Muscle of back (tissue), 3 donors: ENCODE measurements at regions not wholly inside any gene's neighbourhood (a gene's known extent, or its start where the extent isn't known, plus 50 kb on each side); places are given as distances from the start of the nearest gene placed in this dataset.
"Not testable (repeated sequence)": the region's sequence is repeated elsewhere in the genome, so short reads cannot be mapped to it uniquely, and the experiment has no call there.

Source experiments
- DNase-seq, 3 donors: peaks; one replicate each; pipeline versions ENCODE4 v3.0.0 to v3.0.0-alpha.2; 2013

DNA sequence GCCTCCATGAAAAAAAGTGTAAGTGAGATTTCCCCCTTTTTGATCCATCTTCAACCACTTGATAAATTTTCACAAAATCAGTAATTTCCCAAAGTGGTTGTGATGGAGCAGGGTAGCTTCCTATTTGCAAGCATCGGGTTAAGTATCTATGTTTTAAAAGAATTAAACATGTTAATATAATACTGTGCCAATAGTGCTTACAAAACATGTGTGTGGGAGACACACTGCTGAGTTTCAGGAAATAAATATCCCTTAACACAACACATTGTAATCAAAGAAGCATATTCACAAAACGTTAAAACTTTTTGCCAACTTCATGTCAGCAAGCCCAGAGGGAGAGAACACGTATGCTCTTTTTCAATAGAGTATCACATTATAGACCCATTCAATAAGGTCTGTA lies 526.9 kb downstream of the TTLL7 start:
- peak in 1 of 3 donors; percentile 28 for DNase-seq

DNA sequence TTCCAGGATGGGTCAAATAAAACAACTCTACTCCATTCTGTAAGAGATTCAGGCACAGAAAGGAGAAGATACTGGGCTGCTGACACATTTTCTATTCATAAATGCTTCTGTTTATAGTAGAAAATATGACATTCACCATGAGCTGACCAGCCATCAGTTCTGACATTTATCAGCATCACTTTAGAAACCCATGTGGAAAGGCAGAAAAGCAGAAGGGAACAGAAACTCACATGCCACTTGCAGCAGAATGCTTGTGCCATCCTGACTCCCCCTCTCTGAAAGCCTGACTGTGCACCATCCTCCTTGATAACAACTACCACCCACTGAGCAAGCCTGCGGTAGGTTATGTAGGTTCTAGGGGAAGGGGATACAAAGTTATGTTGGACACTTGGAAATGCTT lies 527.7 kb downstream of the TTLL7 start:
- not testable (repeated sequence) for DNase-seq

DNA sequence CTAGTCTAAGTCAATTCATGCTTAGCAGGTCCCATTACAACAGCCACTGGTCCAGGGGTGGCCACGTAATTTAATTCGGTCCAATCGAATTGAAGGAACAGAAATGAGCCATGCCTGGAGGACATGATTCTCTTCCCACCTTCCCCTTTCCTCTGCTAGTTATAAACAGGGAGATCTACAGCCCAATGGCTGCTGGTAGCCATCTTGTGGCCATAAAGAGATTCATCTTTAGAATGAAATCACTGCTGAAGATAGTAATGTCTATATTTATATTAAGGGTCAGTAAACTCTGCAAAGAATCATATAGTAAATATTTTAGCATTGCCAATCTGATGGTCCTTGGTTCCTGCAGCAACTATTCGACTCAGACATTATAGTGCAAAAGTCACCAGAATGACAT lies 530.6 kb downstream of the TTLL7 start:
- DNase-seq: not testable (repeated sequence)

DNA sequence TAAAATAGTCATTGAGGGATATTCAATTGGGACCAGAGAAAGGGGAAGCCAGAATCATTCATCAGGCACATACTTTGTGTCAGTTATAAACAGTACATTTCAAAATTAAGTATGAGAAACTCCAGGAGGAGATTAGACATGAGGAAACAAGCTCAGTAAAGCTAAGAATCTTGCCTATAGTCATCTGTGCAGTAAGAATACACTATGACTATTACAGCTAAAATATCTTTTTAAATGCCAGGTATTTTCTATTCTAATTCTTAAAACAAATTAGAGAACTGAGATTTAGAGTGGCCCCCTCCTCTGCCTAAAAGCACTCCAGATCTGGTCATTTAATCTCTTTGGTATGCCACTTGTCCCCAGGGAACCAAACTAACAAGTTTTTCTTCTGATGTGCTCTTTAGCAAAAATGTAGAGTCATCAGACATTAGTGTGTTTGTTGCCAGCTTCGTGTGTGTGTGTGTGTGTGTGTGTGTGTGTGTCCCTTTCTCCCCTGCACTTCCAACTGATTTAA lies 541.1 kb downstream of the TTLL7 start:
- DNase-seq: not testable (repeated sequence)

DNA sequence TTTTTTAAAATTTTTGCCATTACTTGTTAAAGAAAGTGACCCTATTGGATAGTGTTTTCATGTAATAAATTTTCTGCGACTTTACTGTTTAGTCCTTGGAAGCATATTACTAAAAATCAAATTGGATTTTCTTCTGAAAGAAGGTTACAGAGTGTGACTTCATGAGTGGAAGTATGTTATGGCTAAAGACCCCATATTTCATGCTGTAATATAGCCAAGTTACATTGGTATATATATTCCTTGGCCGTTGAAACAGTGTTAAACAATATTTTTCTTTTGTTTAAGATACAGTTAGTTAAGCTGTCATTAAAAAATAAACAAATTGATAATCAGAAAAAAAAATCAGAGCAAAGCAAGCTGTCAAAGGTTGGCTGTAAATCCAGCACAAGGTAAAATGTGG lies 541.7 kb downstream of the TTLL7 start:
- DNase-seq: not testable (repeated sequence)

DNA sequence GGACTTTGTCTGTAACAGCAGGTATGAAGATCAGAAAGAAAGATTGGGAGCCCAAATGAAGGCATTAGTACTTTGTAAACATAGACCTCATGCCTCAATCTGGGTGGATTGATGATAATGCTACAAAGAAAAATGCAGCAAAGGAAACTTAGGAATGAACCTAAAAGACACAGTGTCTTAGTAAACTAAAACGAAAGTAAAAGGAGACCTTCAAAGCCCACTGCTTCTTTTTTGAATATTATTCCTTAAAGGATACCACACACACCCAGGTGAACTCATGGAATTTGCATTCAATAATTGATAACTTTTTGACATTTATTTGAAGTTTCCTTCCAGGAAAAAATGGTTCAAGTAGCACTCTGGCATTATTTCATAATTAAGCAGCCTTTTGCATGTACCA lies 543.2 kb downstream of the TTLL7 start:
- not testable (repeated sequence) for DNase-seq

DNA sequence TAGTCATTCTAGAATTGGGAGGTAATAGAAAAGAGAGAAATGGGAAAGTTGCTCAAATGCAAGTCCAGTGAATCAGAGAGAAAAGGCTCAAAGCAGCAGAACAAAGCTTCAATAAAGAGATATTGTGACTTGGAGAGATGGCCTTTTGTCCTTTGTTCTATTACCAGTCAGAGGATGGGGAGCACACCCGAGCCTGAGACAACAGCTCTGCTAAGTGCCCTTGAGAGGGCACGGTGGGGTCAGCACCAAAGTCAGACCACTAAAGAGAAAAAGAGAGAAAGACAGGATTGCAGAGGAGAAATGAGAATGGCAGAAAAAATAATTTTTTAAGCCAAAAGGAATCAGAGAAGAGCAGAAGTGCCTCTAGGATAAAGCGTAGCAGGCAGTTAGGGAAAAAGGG lies 553.1 kb downstream of the TTLL7 start:
- not testable (repeated sequence) for DNase-seq

DNA sequence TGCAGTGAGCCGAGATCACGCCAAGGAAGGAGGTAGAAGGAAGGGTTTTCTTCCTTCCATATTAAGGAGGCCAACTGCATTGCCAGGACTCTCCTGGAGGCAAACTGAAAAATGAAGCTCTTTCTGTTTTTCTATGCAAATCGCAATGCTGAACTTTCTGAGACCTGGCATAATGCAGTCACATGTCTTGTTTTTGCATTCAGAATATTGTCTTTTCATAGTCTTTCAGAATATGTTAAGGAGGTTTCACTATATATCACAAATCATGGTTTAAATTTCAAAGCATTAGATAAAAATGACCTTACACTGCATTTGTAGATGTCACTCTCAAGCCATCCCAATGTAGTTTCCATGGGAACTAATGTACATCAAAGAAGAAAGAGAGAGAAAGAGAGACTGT lies 556.5 kb downstream of the TTLL7 start:
- DNase-seq: not testable (repeated sequence)

DNA sequence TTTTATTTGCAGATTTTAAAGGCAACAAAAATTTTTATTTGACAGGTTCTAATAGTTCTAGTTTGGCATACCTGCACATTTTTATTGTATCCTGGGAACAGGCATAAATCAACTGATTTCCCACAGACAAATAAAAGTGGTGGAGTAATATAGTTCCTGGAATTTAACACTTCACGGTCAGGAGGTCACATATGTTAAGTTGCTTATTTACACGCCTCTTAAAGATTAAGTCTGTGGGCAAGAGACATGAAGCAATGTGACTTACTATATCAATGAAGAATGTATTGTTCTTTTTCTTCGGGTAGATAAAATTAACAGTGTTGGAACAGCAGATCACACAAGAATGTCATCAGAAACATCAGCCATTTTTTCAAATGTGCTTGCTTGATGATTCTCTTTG lies 558.3 kb downstream of the TTLL7 start:
- DNase-seq: peak in 1 of 3 donors; percentile 63

DNA sequence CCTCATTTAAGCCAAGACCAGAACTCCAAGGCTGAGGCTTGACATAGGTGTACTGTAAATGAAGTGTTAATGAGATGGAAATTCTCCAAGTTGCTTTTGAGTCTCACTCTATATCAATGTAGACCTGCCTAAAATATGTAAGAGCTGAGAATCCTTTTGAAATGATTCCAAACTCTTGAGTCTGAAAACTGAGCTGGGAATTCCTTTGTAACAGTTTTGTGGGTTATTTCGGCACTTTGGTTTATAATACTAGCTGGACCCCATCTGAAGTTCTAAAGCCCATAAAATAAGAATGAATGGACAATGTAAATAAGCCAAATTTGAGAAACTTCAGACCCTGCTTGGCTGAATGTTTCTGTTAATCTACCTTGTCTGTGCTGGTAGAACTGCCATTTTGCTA lies 558.9 kb downstream of the TTLL7 start:
- DNase-seq: not testable (repeated sequence)

DNA sequence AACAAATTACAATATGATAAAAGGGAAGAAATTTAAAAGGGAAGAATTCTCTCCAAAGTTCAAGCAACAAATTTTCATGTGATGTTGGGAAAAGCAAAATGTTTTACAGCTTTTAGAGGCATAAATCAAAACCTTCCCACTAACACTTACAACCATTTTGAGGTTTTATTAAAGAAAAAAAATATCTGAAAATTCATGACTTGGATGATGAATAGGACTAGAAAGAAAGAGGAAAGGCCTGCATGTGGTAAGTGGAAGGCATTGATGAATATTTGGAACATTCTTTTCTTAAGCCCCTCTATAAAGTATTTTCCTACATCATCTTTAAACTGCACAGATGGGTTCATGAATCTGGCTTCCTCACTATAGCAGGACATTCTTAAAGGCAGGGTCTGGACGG lies 560.6 kb downstream of the TTLL7 start:
- not testable (repeated sequence) for DNase-seq

DNA sequence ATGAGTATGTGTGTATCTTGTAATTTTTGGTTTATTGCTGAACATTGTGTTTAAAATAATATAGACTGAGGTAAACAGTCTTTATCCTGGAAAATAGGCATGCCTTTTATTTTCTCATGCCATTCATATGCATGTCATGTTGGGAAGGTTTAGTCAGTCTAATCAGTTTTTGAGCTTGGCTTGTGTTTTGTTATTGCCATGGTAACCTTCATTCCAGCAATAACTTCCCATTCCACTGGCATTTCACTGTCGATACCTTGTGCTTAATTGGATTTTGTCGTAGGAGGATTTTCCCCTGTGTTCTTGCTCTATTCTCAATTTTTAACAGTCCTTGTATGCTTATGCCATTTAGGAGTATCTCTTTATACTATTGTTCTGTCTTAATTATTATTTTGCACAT lies 563.6 kb downstream of the TTLL7 start:
- DNase-seq: not testable (repeated sequence)

DNA sequence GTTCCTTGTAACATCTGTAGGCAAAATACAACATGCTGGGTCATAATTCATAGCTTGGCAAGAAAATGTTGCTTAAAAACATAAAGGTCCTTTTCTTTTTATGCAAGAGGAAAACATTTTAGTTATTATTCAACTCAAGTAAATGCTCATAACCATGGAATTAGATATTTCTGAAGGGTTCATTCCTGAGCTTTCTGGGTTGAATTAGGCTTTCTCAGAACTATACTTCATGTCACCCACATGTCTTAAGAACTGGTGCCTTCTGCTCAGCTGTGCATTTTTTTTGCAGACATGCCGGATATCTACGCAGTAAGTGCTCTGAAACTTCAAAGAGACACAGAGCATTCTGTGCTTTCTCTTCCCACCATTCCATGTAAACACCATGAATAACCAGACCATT lies 571.4 kb downstream of the TTLL7 start:
- not testable (repeated sequence) for DNase-seq

DNA sequence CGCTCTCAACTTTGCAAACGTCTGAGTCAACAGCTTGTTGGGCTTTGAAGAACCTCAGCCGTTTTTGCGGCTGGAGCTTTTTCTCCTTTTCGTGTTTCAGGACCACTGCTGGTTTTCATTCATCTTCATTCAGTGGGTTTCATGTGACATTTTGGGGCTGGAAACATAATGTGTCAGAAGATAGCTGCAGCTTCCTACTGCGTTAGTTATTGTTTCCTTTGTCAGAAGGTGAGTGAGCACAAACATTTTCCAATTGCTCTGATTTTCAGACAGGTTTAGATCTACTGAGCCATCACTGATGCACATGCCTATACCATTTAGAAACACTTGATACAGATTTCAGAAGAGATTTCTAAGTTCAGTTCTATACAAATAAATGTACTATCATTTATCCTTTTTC lies 575.5 kb downstream of the TTLL7 start:
- DNase-seq: not testable (repeated sequence)

DNA sequence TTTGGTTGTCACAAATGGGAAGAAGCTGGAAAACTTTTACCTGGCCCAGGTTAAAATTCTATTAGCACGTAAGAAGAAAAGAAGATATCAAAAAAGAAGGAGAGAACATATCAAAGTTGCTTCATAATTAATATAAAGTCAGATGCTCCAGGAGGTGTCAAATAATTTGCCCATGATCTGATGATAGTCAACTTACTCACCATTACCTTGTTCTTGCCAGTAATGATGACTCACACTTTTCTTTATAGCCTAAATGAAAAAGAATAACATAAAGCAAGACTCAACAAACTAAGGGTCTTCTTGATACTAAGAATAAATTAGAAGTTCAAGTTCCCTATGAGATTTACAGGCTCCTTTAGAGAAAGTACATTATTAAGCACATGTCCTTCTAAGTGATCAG lies 580.4 kb downstream of the TTLL7 start:
- DNase-seq: no peak

DNA sequence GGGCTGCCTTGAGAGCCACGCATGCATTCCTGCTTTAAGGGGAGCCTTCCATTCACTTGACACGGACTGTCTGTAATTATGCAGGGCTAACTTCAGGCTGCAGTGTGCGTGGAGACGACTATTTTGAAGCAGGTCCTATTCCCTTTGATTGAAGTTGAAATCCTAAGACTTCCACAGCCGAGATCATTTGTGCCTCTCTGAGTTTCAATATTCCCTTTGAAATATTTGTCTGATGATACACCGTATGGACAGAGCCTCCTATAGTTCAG lies 585.2 kb downstream of the TTLL7 start:
- DNase-seq: not testable (repeated sequence)

DNA sequence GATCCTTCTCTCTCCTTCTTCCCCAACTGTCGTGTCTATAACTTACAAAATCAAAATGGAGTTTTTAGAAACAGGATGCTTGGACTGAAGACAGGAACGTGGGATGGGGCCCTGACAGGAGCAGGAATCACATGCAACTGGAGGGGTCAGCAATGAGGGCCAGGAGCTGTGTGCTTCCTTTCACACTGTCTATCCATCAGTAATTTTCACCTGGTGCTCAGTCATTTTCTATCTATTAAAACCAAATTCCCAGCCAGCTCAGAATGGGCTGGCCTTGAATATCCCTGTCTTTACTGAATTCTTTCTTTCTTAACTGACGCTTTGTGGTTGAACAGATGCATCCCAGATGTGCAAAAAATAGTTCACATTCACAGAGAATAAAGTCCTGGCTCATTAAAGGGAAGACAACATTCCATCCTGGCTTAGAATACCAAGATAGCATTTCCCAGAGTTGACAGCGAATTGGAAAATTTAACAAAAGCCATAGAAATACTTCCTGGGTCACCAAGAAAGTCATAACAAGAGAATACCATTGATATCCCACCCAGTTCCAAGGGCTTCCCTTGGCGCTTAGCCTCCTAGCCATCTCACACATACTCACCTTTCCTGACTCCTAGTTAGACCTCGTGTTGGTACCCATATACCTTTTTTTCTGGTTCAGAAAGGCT lies 588.1 kb downstream of the TTLL7 start:
- DNase-seq: peak; percentile 6 to 34 (median 14)

DNA sequence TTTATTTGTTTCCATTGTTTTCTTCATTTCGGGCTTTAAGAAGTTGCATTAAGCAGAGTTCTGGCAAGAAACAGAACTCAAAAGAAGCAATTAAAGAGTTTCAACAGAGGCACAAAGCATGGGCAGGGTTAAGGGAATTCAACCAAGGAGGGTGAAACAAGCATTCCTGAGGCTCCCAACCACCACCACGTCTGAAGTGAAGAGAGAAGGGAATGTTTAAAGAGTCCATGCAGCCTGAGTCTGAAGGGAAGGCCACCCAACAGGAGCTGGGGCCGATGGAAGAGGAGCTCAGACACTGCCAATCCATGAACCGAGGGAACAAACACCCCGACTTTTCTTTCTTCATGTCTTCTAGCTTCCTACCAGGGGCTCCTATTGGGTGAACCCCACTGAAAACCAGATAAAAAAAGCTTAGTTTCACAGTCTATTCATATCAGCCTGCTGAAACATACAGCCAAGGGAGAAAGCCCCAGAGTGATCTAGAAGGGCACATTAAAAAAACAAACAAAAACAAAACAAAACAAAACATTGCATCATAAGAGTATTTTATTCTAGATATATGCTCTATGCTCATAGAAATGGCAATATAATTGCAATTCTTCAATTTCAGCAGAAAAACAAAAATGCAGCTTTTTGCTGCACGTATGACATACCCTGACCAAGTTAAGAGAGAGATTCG lies 592.1 kb downstream of the TTLL7 start:
- not testable (repeated sequence) for DNase-seq

DNA sequence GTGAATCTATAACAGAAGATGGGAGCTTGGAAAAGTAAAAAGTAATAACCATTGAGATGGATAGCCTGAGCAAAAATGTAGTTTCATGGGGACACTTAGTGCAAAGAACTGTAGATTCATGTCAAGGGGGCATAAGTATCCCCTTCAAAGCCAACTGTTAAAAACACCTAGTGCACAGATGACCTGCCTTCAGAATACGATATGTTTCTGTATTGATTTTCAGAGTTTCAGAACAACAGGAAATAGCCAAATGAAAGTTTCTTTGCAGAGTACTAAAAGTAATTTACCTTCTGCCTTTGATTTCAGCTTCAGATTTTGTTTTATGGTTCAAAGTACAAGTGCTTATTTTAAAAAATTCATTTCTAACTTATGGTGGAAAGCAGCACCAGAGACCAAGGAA lies 593.1 kb downstream of the TTLL7 start:
- not testable (repeated sequence) for DNase-seq

DNA sequence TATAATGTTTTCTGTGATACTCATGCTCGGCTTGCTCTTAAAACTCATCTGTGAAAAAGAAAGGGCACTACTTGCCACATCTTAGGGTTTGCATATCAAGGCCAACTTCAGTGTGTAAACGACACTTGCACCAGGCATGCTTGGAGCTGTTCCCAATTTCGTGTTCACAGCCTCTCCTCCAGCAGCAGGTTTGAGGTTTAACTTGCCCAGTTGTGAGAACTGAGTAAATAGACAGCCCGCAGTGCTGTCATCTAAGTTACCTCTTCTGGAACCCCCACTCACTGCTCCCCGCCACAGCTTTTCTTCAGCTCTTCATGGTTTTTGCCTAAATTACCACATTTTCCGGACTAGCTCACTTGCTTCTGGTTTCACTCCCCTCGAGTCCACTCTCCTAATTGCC lies 595.4 kb downstream of the TTLL7 start:
- DNase-seq: not testable (repeated sequence)

DNA sequence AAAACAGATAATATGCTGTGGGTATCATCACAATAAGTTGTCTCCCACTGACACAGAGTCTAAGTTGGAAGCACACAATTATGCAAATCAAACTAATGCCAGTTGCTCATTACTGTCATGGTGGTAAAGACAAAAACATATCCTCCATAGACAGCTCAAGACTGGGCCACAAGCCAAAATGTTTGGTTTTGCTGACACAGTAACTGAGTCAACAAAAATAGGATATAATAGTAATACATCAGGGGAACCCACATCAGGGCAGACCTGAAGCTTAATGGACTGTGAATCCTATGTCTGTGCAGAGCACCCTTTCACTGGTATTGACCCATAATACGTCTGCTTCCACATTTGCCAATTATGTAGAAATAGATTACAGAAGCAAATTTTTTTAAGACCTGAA lies 597.8 kb downstream of the TTLL7 start:
- not testable (repeated sequence) for DNase-seq

DNA sequence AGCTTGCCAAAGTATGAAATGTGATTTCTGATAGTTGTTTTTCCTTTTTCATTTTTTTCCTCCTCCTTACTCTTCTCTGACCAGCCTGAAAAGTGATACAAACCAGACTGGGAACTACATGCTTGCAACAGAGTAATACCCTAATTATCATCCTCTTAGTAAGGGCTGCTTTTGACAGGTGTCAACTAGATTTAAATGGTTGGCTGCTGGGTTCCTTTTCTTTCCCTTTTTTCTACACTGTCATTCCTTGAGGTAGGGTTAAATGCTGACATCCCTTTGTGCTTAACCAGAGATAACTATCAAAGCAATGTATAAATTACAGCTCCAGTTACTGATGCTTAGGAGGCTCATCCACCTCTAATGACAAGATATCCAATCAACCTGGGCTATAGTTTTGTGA lies 598.8 kb downstream of the TTLL7 start:
- not testable (repeated sequence) for DNase-seq

DNA sequence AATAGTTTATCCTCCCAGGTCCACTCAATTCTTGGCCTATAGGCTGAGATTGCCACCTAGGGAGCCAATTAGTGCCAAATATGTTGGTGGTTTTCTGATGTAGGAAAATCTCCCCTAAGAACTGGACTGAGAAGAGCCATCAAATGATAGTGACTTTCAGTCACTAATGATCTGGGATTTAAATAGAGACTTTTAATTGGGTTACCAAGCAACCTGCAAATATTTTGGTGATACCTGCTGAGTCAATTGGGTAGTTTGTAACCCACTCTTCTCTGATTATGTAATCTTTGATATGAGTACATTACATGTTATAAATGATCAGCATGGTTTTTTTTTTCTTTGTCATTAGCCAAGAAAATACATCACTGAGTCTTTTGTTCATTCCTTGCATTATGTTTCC lies 600.8 kb downstream of the TTLL7 start:
- DNase-seq: not testable (repeated sequence)

DNA sequence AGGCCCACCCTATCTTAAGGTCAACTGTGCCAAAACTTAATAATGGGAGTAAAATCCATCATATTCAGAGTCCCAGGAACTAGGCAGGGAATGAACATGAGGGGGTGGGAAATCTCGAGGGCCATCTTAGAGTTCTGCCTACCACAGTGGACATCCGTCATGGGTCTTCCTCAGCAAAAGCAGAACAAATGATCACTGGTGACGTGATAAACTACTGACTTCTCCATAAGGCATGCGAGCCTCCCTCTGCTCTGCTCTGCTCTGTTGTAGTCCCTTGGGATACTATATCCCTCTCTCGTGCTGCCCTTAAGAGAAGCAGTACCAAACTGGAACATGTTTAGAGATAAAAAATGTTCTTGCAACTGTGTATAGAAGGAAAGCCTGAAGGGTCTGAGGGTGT lies 603.8 kb downstream of the TTLL7 start:
- not testable (repeated sequence) for DNase-seq
